Lower lobe of right lung (tissue), 2 donors: ENCODE measurements at regions not wholly inside any gene's neighbourhood (a gene's known extent, or its start where the extent isn't known, plus 50 kb on each side); places are given as distances from the start of the nearest gene placed in this dataset.
A peak's percentile ranks its signal among the peaks of the same experiment; 100 is the strongest.

Experiments used
- ATAC-seq, 2 donors: fragments of 200-7000 bp; cut with Tn5 transposase; one replicate each; pipeline ENCODE4 v1.9.1; 2020 to 2022; ENCODE audit warnings: mild to moderate bottlenecking in 2 of 2, moderate library complexity in 2 of 2
- DNase-seq: peaks from one replicate; pipeline ENCODE4 v3.0.0-alpha.2; 2020
- H3K27ac ChIP-seq: fragments of 200-600 bp; one replicate; pipeline ENCODE4 v1.8.0; 2022
- H3K27me3 ChIP-seq: fragments of 200-600 bp; one replicate; pipeline ENCODE4 v1.8.0; 2022; ENCODE audit warnings: low read depth
- H3K36me3 ChIP-seq: fragments of 200-600 bp; one replicate; pipeline ENCODE4 v1.8.0; 2022; ENCODE audit warnings: mild to moderate bottlenecking
- H3K4me1 ChIP-seq: fragments of 200-600 bp; one replicate; pipeline ENCODE4 v1.8.0; 2022
- H3K4me3 ChIP-seq: fragments of 200-600 bp; one replicate; pipeline ENCODE4 v1.8.0; 2022; ENCODE audit warnings: mild to moderate bottlenecking
- H3K9me3 ChIP-seq: fragments of 200-600 bp; one replicate; pipeline ENCODE4 v1.8.0; 2022
- intact Hi-C: fragments of 100-400 bp; cut with DNase I; formaldehyde crosslinking; loops from one replicate; pipeline ENCODE4 v1.11.0; 2022
- TF ChIP-seq, protein P1 (sequence below): fragments of 200-600 bp; IDR thresholded peaks from one replicate; pipeline ENCODE4 v1.8.0; 2022; ENCODE audit warnings: antibody characterized with exemption, mild to moderate bottlenecking
- donor health status: DM: no; HTN: yes; CAD: no; lungs with severe emphysema.

DNA sequence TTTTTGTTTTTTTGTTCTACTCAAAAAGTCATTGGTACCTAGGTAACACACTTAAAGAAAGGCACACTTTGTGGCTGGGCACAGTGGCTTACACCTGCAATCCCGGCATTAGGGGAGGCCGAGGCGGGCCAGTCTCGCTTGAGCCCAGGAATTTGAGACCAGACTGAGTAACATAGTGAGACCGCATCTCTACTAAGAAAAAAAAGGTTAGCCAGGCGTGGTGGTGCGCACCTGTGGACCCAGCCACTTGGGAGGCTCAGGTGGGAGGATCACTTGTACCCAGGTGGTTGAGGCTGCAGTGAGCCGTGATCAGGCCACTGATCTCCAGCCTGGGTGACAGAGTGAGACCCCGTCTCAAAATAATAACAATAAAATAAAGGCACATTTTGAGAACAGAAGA lies 67.4 kb upstream of the BHLHE23 start:
- Histone ChIP-seq H3K4me1 (no peaks in the 10 kb centered on the region), H3K9me3 (peaks cover 18% of the 10 kb centered on the region), H3K27ac (no peak overlapping the region), H3K27me3 (peaks cover 53% of the 10 kb centered on the region), H3K36me3 (no peaks in the 10 kb centered on the region), H3K4me3 (no peak overlapping the region)
- DNase-seq: peak; percentile 24
- intact Hi-C loops: no loop called here
- no peak for ATAC-seq
- TF ChIP-seq, protein P1, sequence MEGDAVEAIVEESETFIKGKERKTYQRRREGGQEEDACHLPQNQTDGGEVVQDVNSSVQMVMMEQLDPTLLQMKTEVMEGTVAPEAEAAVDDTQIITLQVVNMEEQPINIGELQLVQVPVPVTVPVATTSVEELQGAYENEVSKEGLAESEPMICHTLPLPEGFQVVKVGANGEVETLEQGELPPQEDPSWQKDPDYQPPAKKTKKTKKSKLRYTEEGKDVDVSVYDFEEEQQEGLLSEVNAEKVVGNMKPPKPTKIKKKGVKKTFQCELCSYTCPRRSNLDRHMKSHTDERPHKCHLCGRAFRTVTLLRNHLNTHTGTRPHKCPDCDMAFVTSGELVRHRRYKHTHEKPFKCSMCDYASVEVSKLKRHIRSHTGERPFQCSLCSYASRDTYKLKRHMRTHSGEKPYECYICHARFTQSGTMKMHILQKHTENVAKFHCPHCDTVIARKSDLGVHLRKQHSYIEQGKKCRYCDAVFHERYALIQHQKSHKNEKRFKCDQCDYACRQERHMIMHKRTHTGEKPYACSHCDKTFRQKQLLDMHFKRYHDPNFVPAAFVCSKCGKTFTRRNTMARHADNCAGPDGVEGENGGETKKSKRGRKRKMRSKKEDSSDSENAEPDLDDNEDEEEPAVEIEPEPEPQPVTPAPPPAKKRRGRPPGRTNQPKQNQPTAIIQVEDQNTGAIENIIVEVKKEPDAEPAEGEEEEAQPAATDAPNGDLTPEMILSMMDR: no peak

DNA sequence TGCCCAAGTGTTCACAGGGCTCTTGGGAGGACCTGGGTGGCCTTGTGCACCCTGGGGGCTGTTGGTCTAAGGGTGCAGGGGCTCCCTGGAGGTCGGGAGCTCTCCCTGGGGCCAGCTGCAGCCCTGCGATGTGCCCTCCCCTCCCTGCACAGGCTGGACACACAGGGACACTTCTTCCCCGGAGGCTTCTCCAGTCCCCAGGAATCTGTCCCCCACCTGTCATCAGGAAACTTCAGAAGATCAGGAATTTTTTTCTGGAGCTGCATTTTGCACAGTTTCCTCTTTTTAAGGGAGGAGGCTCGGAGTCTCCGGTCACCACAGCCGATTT lies 66.9 kb upstream of the BHLHE23 start:
- H3K27ac ChIP-seq: no peak overlapping the region
- intact Hi-C loops: no loop called here
- H3K36me3 ChIP-seq: no peaks in the 10 kb centered on the region
- H3K4me3 ChIP-seq: no peak overlapping the region
- H3K27me3 ChIP-seq: peaks cover 58% of the 10 kb centered on the region
- ATAC-seq (no peak), DNase-seq (peak; percentile 29)
- no peaks in the 10 kb centered on the region for H3K4me1 ChIP-seq
- TF ChIP-seq, protein P1: no peak
- H3K9me3 ChIP-seq: peaks cover 13% of the 10 kb centered on the region

DNA sequence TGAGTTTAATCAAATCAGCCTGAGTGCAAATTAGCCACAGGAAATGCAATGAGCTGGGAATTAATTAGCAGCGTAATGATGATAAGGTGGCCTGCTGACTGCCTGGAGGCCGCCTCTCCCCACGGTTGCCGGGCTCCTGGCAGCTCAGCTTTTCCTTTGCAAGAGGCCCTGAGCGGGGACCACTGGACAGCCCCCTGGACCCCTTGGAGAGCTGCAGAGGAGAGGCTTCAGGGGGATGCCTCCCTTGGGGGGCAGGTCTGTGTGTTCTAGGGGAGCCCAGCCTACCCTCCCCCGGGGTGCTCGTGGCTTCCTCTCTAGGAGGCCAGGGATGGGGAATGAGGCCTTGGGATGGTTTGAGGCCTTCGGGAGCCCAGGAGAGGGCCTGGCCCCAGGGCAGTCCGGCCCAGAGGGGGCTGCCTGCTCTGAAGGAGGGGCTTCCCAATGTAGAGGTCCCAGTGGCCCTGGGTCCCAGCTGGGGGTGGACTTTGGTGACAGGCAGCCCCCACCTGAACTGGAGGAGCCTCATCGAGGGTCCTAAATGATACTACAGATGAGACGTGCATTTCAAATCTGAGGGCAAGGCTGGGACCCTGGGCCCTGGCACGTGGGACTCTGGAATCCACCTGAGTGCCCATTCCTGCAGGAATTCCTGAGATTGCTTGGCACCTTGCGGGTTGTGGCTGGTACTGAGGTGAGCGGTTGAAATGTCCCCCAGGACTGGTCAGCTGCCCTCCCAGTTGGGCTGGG lies 66.4 kb upstream of the BHLHE23 start:
- H3K27ac ChIP-seq: no peak overlapping the region
- TF ChIP-seq, protein P1: no peak
- intact Hi-C loops: no loop called here
- H3K4me1 ChIP-seq: no peaks in the 10 kb centered on the region
- H3K36me3 ChIP-seq: no peaks in the 10 kb centered on the region
- peak; percentile 30 for DNase-seq
- H3K4me3 ChIP-seq: no peak overlapping the region
- peaks cover 9% of the 10 kb centered on the region for H3K9me3 ChIP-seq
- H3K27me3 ChIP-seq: peaks cover 60% of the 10 kb centered on the region
- no peak for ATAC-seq

DNA sequence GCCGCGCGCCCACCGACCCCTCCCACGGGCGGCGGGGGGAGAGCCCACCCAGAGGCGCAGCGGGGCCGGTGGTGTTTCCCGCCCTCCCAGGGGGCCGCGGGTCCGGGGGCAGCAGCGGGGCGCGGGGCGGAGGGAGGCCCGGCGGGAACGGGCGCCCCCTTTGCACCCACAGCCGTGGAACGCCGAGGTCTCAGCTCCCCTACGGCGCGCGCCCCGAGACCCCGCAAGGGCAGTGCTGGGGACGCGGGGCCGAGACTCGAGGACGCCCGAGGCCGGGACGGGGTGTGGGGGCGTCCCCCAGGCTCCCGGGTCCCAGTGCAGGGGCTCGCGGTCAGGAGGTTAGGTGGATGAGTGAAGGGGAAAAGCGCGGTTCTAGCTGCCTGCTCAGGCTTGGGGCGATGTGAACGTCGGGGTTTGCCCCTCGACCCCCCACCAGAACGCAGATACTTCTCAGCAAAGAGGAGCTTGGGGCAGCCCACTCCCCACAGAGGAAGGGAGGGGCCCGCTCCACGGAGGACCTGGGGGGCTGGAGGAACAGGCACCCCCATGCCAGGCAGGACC lies 65.5 kb upstream of the BHLHE23 start:
- no peak overlapping the region for H3K4me3 ChIP-seq
- H3K27me3 ChIP-seq: peaks cover 69% of the 10 kb centered on the region
- intact Hi-C loops: no loop called here
- peaks cover under 1% of the 10 kb centered on the region for H3K9me3 ChIP-seq
- H3K27ac ChIP-seq: no peak overlapping the region
- no peaks in the 10 kb centered on the region for H3K36me3 ChIP-seq
- ATAC-seq (no peak), DNase-seq (peak; percentile 25)
- TF ChIP-seq, protein P1: no peak
- no peaks in the 10 kb centered on the region for H3K4me1 ChIP-seq

GRCh38 chr20:63071541-63072181 lies 64.9 kb upstream of the BHLHE23 start:
- no peaks in the 10 kb centered on the region for H3K9me3 ChIP-seq
- DNase-seq: peak; percentile 40
- intact Hi-C loops: no loop called here
- no peak overlapping the region for H3K27ac ChIP-seq
- no peaks in the 10 kb centered on the region for H3K4me1 ChIP-seq
- no peak for ATAC-seq
- H3K4me3 ChIP-seq: no peak overlapping the region
- no peaks in the 10 kb centered on the region for H3K36me3 ChIP-seq
- TF ChIP-seq, protein P1: no peak
- H3K27me3 ChIP-seq: peaks cover 74% of the 10 kb centered on the region
